ENCODE measurements at regions not wholly inside any gene's neighbourhood (a gene's known extent, or its start where the extent isn't known, plus 50 kb on each side); places are given as distances from the start of the nearest gene placed in this dataset.
A peak's percentile ranks its signal among the peaks of the same experiment; 100 is the strongest.
"Not testable (repeated sequence)": the region's sequence is repeated elsewhere in the genome, so short reads cannot be mapped to it uniquely, and the experiment has no call there.

DNA sequence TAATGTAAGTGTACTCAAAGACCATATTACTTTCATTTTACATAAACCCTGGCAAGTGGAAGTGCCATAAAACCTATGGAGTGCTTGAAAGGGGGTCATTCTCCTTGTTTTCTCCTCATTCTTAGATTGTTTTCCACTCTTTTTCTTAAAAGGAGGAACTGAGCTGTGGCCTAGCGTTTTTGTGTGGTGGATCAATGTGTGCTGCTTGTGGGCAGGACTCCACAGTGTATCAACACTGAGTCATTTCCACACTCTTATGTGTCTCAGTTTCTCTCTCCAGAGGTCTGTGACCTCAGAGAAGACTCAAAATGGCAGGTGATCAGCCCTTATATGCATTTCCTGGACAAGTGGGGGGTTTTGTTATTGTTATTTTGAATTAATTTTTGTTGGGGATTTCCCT lies 516.1 kb upstream of the CDH10 start:
- no peak for DNase-seq

DNA sequence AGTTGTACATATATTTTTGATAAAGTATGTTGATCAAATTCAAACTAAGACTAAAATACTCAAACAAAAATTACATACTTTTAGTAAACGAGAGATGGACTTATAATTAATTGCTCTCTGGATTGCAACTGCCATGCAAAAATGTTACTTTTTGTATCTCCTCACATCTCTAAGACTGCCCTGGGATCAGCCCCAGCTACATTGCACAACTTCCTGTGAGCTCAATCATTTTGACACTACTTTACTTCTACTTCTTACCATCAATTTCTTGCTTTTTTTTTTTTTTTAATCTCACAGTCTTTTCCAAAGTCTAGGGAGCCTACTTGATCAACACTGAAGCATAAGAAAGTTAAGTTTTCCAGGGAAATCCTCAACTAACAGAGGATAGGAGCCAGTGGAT lies 506.0 kb upstream of the CDH10 start:
- DNase-seq = no peak

- DNase-seq = no peak
Observed at GRCh38 chr5:25128606-25129005, 483.8 kb upstream of the CDH10 start.

- DNase-seq = peak; percentile 51
Observed at GRCh38 chr5:25119650-25120049, 474.9 kb upstream of the CDH10 start.

DNA sequence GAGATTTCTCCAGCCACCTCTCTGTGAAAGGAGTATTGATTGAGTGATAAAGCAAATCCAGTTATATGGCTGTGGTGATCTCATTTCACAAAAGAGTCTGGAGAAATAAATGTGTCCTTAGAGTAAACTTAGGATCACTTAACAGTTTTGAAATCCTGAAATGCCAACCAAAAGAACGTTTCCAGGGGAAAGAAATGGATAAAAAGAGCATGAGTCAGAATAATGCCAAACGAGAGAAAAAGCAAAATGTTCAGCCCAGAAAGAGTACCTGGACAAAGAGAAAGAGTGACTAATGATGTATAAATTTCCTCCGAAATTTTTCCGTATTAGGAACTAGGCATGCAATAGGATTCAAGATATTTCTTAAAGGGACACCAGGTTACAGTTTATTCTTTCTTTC lies 463.1 kb upstream of the CDH10 start:
- DNase-seq = no peak

GRCh38 chr5:25099538-25099937 lies 454.8 kb upstream of the CDH10 start:
- DNase-seq = no peak

DNA sequence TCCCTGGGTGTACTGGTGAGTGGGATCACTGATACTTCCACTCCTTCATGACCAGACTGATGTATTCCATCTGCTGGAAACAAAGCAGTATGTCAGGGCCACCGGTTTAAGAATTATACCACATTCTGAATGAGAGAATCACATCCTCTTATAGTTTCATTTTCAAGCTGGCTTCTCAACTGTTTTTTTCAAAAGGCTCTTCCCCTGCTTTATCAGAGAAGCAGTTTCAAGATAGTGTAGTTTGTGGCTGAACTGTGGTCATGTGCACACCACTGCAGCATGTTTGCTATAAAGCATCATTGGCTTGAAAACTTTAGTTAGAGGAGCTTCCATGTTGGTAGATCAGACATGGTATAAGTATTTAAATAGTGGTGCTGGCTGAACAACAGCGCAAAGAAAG lies 450.5 kb upstream of the CDH10 start:
- no peak for DNase-seq

DNA sequence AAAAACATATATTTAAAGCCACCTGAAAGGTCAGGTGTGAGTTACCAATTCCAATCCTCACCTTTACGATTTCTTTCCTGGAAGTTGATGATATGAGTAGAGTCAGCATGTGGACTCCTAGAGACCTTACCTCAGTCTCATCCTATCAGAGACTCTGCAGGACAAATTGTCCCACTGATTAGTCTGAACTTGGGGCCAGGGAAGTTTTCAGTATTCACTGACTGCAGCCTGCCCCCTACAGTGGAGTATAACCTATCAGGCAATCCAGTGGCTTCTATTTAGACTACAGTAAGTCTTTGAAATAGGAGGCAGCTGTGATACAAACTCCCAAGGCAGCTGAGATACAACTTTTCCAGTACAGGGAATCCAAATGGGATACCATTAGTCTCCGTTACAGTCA lies 449.4 kb upstream of the CDH10 start:
- no peak for DNase-seq

- DNase-seq = no peak
Observed at GRCh38 chr5:25091921-25092320, 447.1 kb upstream of the CDH10 start.

DNA sequence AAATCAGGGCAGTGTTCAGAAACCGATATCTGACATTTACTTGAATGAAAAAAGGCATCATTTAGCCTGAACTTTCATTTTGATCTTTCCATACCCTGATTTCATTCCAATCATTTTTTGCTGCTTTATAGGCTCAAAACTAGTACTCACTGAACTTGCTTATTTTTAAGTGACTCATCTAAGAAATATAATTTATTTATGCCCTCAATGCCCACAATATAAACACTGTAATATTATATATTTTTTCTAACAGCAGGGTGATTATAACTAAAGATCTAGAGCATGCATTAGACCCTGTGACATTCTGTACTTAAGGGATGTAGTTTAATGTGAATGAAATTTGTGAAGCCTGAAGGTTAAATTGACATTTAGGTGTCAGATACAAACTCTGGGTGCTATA lies 446.1 kb upstream of the CDH10 start:
- DNase-seq = no peak

- no peak for DNase-seq
Observed at GRCh38 chr5:25090275-25090674, 445.5 kb upstream of the CDH10 start.

GRCh38 chr5:25088689-25089088 lies 443.9 kb upstream of the CDH10 start:
- not testable (repeated sequence) for DNase-seq

- DNase-seq = not testable (repeated sequence)
Observed at GRCh38 chr5:25083261-25083660, 438.5 kb upstream of the CDH10 start.

DNA sequence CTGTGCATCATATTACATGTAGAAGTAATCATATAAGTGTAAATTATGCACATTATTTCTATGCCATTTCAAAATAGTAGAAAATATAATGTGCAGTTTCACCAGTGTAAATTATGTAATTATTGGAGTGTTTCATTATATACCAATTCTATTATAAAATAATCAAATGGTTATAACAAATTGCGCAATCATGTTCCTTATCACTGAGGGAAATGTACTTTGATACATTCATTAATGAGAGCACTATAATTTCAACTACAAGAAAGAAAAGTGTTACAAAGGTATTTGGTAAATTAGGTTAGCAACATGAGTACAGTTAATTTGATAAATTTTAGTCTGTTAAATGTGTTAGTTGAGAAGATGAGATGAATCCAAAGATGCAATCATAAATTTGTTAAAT lies 421.5 kb upstream of the CDH10 start:
- no peak for DNase-seq

GRCh38 chr5:25064306-25064705 lies 419.5 kb upstream of the CDH10 start:
- no peak for DNase-seq

- DNase-seq = no peak
Observed at GRCh38 chr5:25060575-25060974, 415.8 kb upstream of the CDH10 start.

DNA sequence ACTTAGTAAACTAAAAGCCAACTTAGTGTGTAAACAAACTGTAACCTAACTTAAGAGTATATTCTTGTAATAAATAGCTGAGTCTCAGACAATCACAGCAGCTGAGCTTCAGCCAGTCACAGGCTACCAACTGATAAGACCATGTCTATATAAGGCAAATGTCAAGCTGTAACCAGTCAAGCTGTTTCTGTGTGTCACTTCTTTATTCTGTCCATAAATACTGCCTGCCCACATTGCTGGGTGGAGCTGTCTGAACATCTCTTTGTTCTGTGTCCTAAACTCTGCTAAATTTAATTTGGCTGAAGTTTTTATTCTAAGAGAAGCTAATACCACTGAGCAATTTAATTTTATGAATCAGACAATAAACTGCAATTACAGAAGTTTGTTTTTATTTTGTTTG lies 412.1 kb upstream of the CDH10 start:
- DNase-seq = no peak

DNA sequence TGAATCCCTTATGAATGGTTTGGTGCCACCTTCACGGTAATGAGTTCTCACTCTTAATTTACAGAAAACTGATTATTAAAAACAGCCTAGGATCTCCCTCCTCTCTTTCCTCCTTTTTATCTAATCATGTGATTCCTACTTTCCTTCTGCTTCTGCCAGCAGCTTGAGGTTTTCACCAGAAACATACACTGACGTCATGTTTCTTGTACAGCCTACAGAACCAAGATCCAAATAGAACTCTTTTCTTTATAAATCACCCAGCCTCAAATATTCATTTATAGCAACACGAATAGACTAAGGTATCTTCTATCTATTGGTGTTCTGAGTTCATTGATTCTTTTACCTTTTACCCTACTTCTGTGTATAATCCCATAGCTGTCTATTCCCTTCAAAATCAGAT lies 388.9 kb upstream of the CDH10 start:
- DNase-seq = no peak

GRCh38 chr5:25029004-25029403 lies 384.2 kb upstream of the CDH10 start:
- DNase-seq = no peak

- DNase-seq = no peak
Observed at GRCh38 chr5:25027526-25027925, 382.7 kb upstream of the CDH10 start.

- no peak for DNase-seq
Observed at GRCh38 chr5:25027061-25027460, 382.3 kb upstream of the CDH10 start.

- no peak for DNase-seq
Observed at GRCh38 chr5:25025831-25026230, 381.1 kb upstream of the CDH10 start.

DNA sequence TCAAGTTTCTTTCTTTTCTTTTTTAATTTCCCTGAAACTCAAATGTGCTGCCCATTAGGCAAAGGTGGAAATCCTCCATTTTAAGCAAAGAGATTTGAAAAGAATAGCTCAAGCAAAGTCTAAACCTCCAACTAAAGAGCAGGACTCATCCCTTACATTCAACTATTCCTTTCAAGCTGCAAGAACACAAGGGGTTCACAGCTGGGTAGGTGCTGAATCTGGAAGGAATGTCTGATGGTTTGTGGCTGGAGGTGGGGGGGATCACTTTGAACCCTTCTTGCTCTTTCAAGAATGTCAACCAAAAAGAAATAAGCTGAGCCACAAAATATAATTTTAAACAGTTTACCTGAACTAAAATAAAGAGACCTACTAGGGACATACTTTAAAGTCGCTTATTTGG lies 375.7 kb upstream of the CDH10 start:
- no peak for DNase-seq

GRCh38 chr5:25009063-25009462 lies 364.3 kb upstream of the CDH10 start:
- DNase-seq = no peak

DNA sequence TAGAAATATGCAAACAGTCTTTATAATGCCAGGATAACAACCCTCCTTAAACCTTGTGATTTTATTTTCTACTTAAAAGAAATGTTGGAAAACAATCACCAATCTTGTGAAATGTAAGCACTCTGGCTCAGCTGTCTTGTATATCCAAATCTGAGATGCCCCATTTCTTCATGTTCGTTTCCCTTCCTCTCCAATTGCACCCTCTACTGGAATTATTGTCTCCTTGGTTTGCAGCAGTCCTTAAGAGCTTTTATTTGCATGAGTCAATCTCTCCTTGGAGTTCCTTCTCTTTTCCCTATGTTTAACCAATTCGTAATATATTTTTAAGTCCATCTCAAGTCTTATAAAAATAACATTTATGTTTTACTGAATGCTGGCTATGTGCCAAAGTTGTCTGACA lies 362.0 kb upstream of the CDH10 start:
- DNase-seq = peak; percentile 53

DNA sequence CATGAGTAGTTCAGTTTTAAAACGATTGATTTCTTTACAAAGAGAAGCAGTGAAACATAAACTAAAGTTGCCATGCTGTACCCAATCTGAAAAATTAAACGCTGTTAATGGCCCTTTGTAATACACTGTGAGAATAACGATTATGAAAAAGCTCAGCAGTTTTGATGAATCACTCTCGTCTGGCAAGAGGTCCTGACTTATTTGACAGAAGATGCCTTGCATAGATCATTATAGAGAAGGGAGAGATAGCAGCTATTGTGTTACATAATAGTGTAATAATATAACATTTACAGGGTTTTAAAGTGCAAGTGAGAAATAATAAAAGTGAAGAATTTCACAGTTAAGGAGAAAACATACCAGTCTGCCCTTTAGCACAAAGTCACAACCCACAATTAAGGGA lies 361.5 kb upstream of the CDH10 start:
- DNase-seq = no peak

All from SHP77 treated with DMSO at 0.1 percent for 48 hours (cell line).